Activated T-cell treated with anti-CD3 and anti-CD28 coated beads, Interleukin-2, amount 50 U/mL, for 48 hours (primary cell): ENCODE measurements at regions not wholly inside any gene's neighbourhood (a gene's known extent, or its start where the extent isn't known, plus 50 kb on each side); places are given as distances from the start of the nearest gene placed in this dataset.

Experiments
- DNase-seq, 2 experiments: peaks; one replicate each; pipeline ENCODE4 v3.0.0-alpha.2; 2020

DNA sequence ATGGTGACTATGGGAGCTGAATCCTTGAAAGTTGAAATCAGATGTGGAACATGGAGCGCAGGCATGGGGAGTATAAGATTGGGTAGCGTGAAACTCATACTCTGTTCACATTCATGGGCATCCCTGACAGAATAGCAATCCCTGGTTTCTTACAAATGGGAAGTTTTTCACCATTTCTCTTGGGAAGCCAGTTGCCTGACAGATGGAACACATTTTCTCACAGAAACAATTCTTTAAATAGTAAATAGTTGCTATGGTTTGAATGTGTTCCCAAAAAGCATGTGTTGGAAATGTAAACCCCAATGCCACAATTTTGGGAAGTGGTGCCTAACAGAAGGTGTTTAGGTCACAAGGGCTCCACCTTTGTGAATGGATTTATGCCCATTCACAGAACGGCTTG is 262.8 kb upstream of the HS3ST5 start:
- no peak for DNase-seq

DNA sequence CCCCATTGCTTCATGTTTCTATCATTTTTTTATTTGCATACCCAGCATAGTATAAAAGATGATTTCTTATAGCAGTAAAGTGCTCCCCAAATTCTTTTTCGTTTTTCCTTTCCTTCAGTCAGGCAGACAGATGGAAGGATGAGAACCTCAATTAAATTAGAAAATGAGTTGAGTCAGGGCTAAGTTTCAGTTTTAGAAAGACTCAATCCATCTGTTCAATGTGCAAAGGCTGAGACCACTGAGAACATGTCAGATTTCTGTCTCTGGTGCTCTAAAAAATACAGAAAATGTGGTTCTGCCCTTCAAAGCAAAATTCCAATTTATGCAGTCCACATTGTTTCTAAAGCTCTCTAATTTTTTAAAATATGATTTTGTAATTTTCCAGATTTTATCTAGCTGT is 257.6 kb upstream of the HS3ST5 start:
- no peak for DNase-seq

DNA sequence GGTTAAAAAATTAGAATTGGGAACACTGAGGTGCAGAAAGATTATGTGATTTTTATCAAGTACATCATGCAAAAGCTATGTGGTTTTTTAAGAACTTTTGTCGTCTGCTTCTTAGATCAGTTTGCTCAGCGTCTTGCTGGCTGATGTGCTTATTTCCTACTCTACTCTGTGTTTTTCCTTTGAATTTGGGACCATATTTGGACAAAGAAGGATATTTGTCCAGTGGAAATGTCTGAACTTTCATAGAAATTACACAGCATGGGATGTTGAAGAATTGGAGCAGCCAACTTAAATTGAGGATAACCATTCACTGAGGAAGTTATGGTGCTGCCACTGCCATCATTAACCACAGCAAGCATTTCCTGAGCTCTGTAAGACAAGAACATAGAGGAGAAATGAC is 252.8 kb upstream of the HS3ST5 start:
- DNase-seq, result no peak

DNA sequence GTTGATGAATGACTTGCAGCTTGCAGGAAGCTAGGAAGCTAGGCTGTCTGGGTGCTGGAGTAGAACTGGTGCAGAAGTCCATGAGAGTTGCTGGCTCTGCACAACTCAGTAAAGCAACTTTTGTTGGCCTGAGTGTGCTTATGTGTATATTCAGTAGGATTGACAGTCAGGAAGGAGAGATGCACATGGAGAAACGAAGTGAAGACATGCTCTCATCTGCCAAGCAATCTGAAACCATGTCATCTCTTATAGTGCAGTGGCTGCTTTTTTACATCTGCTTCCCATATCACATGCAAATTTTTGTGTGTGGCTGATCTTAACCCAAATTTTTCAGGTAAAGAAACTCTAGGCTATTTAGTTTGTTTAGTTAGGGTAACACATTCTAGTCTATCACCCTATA is 252.4 kb upstream of the HS3ST5 start:
- DNase-seq, result no peak

DNA sequence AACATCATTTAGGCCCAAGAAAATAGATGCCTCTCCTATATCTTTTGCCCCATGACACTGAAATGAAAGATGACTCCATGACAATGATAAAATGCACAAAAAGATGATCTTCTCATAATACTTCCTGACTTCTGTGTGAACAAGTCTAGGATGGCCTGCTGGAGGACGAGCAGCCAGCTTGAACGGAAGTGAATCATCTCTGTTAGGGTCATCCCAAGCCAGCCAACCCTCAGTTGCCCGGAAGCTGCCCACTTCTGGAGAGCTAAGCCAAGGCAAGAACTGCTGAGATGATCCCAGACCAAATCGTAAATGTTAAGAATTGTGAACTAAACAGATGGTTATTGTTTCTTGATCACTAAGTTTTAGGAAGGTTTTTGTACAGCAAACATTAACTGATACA is 249.7 kb upstream of the HS3ST5 start:
- DNase-seq, result no peak

DNA sequence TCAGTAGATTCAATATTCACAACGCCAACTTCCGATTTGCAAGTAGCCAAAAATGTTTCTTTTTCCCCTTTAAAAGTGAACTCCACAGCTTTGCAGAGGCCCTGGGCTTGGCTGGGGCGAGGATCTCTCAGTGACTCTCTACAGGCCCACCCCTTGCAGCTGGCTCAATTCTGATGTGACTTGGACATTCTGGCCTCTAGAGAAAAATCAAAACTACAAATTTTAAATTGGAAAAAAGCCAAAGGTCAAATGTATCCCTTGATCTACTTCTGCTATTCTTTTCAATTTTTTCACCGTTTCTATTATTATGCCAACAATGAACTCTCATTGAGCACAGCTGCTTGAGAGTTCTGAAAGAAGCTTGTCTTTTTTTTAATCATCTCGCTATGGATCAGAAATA is 245.9 kb upstream of the HS3ST5 start:
- DNase-seq, result no peak

DNA sequence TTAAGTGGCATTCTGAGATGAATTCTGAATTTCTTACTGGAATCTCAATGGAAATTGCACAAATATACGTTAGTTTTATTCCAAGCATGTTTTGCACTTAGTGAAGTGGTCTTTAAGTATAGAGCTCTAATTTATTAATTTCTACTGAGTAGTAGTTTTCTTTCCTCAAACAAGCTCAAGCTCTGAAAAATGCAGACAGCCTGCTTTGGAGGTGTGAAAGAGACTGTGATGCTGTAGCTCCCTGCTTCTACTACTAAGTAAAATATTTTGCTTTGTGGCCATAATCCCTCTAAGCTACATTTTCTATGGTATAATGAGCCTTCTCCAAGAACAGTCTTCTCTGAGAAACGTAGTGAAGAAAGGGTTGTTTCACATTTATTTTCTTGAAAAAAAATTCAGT is 243.5 kb upstream of the HS3ST5 start:
- no peak for DNase-seq

DNA sequence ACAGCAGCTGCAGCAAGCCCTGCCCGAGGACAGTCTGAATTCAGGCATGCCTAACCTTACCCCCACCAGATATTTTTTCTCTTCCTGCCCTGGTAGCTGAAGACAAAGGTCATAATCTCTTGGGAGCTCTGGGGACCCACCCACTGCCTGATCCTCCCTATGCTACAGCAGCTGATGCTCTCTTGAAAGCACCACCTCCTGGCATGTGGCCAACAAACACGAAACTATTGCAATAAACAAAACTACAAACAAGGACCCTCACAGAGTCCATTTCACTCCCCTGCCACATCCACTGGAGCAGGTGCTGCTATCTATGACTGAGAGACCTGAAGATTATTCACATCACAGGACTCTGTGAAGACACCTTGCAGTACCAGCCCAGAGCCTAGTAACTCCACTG is 238.5 kb upstream of the HS3ST5 start:
- no peak for DNase-seq

DNA sequence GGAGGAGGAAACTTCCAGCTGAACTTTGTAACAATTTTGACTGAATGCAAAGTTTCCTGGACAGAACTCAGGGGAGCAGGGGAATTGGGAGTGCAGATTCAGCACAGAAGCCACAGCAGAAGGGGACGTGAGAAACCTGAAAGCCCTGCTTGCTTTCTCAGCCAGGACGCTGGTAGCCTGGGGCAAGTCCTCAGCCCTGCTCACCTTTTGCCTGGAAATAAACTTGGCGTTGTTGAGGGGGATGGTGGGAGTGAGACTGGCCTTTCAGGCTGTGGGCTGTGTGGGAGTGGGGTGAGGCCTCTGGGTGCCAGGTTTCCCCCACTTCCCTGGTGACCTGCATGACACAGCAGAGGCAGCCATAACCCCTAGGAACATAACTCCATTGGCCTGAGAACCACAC is 238.1 kb upstream of the HS3ST5 start:
- no peak for DNase-seq

DNA sequence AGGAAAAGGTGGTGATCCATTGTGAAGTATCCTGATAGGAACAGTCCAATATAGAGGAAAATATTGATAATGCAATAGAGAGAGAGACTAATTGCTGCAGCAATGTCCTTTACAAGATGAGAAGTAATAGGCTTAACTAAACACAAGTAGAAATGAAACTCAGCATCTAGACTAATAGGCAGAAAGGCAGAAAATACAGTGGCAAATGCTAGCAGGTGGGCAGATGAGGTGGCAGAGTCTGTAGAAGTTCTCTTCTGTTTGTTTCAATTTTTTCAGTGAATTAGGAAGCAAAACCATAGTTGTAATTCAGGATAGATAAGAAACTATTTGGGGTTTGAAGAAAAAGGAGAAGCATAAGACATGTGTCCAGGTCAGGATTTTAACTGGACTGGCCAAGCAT is 236.7 kb upstream of the HS3ST5 start:
- DNase-seq, result no peak

DNA sequence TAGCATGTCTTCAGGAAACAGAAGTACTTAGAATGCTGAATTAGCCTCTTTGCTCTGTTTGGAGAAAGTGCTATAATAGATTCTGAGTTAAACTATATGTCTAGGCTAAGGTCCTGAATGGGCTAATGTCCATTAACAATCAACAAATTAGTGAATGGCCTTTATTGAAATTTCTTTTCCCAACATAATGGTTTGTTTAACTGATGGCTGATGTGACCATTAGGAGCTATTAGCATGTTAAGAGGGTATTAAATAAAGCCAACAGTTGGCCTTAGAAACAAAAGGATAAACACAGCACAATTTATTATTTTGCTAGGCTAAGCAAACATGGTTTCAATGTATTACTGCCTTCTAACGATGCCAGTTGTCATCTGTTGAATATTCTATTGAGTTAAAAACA is 234.3 kb upstream of the HS3ST5 start:
- no peak for DNase-seq

DNA sequence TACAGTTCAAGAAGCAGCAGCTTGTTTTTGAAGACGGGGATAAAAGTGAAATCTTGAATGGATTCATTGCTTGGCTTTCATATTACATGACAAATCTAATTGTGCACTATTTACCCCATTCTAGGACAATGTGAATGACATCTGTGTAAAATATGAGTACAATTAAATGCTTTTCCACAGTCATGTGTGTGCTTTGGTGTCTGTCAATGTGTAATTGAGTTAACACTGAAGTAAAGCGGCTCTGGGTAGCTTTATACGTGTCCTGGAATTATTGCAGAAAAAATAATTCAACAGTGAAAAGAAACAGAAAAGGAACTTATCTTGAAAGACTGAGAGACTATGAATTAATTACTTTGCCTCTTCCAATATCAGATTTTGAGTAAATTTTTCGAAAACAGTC is 233.5 kb upstream of the HS3ST5 start:
- no peak for DNase-seq

DNA sequence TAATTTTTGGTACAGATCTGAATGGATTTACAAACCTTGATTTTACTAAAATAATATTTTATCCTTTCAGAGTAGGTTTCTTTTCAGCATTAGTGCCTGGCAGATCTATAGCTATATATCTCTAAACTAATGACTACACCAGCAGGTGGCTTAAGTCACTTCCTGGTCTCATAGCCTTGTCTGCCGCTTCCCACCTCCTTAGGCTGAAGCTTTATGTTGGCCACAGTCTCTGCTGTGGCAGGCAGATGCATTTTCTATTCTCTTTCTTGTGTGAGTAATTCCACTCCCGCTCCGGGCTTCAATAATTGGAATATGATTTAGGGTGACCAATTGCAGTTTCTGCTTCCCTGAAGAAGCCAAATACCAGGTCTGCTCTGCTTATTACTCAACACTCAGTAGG is 226.8 kb upstream of the HS3ST5 start:
- no peak for DNase-seq

DNA sequence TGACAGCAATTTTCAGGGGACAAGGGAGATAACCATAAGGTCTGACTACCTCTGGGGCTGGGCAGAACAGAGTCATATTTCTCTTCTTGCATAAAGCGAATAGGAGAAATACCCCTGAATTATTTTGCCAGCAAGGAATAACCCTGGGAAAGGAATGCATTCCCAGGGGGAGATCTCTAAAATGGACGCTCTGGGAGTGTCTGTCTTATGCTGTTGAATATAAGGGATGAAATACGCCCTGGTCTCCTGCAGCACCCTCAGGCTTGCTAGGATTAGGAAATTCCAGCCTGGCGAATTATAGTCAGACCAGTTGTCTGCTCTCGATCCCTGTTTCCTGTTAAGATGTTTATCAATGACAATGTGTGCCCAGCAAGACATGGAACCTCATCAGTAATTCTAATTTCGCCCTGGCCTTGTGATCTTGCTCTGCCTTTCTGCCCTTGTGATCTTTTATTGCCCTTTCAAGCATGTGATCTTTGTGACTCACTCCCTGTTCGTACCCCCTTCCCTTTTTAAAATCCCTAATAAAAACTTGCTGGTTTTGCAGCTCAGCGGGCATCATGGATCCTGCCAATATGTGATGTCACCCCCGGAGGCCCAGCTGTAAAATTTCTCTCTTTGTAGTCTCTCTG is 221.6 kb upstream of the HS3ST5 start:
- no peak for DNase-seq

DNA sequence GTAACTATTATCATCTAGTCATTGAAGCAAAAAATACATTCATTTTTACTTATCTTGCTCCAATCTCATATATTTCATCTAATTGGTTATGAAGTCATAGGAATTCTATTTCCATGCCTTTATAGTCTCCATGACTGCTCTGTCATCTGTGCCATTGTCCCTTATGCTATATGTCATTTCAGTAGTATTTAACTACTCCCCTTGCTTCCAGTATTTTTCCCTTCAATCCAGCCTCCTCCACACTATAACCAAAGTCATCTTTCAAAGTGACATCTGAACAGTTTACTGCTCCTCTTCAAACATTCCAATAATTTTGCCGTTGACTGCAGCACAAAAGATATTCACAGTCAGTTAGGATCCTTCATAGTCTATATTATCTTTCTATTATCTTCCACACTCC is 216.6 kb upstream of the HS3ST5 start:
- DNase-seq, result no peak

DNA sequence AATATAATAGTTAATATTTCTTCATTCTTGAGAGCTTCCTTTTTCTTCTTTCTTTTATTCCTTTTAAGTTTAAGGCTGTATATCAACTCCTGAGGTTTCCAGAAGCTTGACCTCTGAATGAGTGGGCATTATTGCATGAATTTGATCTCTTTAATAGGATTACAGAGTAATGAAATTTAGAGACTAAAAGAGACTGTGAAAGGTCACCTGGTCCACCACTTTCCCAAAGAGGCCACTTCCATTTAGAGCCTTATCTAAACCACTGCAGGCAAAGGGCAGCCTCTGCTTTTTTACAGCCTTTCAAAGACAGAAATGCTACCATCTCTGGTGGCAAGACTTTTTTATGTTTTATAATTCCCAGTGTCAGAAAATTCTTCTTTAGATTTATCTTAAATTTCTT is 215.3 kb upstream of the HS3ST5 start:
- no peak for DNase-seq

DNA sequence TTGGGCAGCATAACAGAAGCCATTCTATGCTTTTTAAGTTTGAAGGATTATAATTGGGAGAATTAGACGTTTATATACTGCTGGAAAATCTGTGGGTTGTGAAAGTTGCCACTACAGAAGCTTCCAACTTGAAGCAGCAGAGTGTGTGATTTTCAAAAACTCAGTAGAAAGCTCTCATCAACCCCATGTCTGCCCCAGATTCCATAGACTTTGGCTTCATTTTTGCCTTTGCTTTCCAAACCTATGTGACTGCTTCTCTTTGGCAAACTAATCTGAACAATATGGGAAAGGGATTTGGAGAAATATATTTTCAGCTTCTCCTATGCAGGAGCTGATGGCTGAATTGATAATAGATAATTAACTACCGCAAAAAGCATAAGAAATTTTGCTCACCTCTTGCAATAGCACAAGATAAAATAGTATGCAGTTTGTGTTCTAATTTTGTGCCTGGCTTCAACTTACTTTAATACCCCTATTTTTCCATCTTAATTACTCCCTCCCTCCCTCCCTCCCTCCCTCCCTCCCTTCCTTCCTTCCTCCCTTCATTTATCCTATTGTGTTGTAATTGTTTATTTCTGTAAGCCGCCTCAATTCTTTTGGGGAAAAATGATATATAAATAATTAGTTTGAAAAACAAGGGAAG is 214.1 kb upstream of the HS3ST5 start:
- no peak for DNase-seq

DNA sequence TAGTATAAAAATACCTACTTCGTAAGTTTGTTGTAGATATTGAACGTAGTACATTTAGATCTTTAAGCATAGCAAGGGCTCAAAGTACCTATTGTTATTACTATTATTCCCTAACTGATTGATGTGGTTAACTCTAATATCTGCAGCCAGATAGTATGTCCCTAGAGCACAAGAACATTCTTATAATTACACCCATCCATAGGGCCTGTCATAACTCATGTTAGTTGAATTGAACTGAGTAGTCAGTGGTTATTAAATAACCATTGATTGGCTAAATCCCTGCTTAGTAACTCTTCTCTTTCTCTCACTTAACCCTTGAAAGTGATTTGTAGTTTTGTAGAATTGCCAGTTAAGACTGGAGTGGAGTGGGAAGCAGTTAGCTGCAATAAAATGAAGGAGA is 207.5 kb upstream of the HS3ST5 start:
- DNase-seq, result no peak

DNA sequence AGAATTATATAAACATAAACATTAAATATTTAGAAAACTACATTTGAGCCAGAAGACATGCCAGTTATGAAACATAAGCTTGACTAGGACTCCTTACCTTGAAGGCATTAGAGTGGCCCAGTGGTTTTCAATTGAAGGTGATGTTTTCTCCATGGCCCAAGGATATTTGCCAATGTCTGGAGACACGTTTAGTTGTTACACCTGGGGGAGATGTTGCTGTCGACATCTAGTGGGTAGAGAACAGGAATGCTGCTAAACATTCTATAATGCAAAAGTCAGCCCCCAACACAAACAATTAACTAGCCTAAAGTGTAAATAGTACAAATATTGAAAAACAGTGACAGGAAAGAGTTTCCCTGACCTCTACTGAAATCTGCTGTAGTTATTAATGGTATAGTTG is 200.9 kb upstream of the HS3ST5 start:
- no peak for DNase-seq

DNA sequence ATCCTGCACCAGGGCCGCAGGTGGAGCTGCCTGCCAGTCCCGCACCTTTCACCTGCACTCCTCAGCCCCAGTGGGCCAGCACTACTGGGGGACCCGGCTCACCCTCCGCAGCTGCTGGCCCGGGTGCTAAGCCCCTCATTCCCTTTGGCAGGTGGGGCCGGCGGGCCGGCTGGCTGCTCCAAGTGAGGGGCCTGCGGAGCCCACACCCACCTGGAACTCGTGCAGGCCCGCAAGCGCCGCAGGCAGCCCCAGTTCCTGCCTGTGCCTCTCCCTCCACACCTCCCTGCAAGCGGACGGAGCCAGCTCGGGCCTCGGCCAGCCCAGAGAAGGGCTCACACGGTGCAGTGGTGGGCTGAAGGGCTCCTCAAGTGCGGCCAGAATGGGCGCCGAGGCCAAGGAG is 199.0 kb upstream of the HS3ST5 start:
- DNase-seq, result no peak

DNA sequence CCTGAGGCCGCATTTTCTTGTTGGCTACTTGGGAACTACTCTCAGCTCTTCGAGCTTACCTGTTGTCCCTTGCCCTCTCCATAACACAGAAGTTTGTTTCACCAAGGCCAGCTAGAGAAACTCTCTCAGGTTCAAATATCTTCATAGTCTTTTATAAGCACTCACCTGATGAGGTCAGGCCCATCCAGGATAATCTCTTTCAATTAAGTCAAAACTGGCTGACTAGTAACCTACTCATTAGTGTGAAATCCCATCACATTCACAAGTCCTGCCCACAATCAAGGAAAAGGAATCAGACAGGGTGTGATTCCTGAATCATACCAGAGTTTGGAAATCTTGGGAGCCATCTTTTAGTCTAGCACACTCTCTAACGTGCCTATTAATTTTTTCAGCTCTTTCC is 195.2 kb upstream of the HS3ST5 start:
- no peak for DNase-seq

DNA sequence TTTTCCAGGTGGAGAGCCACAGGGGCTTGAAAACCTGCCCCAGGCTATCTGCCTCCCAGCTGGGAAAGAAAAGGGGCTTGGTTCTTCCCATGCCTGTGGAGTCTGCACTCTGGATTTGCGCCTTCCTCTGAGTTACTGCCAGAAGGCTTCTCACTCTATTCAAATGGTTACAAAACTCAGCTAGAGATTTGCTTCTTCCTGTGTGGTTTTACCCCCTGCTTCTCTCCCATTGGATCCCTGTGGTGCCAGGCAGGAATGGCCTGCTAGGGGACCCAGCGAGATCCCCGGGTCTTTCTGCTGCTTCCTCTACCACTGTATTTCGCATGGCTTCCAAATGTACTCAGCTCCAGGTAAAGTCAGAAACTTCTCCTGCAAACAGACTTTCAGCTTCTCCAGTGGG is 192.0 kb upstream of the HS3ST5 start:
- DNase-seq, result no peak

DNA sequence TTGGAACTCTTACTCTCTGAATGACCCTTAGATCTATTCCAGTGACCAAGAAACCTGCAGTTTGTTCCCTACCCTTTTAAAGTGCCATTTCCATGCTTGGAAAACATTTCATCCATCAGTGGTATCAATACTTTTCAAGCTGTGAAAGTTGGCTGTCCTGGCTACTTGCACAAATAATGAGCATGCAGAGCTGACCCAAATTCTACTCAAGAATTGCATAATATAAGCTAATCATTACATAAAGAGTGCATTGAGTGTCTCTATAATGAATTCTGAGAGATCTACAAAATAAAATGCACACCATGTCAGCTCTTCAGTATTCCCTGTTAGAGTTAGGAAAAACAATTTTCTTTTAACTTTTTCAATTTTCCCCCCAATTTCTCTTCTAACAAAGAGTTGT is 181.3 kb upstream of the HS3ST5 start:
- DNase-seq, result no peak

DNA sequence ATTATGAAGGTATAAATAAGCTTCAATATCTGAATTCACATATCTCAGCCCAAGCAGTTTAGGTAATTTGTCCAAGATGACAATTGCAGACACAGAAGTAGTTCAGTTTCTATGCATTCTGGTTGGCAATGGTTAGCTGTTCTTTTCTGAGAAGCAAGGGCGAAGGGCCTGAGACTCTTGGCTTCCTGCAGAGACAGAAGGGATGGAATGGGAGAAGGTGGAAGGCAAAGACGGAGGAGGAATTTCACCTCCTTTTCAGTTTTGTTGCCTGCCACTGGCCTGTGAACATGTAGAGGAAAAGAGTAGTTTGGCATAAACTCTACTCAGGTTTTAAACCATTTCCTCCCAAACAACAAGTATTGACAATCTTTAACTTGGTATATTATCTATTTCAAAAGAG is 180.7 kb upstream of the HS3ST5 start:
- no peak for DNase-seq

DNA sequence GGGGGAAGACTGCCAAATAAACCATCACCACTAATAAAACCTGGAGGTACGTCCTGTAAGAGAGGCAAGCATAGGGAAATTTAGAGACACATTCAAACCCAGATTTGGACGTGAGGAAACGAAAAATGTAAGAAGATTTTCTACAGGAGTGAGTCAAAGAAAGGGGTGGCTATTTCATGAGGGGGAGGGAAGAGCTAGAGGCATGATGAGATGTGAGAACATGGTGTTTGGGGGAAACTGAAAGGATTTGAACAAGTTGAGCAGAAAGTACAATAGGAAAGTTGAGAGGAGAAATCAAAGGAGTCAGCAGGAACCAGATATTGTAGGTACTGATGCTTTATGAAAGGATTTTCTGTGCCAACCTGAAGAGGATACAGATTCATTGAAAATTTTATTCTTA is 179.1 kb upstream of the HS3ST5 start:
- no peak for DNase-seq

DNA sequence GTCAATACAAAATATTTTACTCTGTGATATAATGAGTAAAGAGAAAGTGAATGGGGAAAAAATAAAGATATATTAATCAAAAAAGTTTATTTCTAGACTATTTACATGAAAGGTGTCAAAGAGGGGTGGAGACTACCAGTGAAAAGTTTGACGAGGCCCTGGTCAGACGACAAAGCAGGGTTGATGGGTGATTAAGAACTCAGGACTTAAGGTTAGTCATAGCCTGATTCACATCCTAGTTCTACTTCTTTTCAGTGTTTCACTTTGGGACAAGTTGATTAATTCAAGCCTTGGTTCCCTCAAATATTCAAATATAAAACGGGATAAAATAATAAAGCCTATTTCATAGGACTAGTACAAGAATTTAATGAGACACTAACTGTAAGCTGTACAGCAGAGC is 178.2 kb upstream of the HS3ST5 start:
- DNase-seq, result no peak
